B cell (primary cell): ENCODE measurements at regions not wholly inside any gene's neighbourhood (a gene's known extent, or its start where the extent isn't known, plus 50 kb on each side); places are given as distances from the start of the nearest gene placed in this dataset.

ENCODE experiments used
- ATAC-seq: fragments of 200-7000 bp; cut with Tn5 transposase; one replicate; pipeline ENCODE4 v1.10.0; 2021; ENCODE audit warnings: low read depth, mild to moderate bottlenecking, moderate number of reproducible peaks, moderate library complexity
- CTCF ChIA-PET: fragments of 350-600 bp; sonication (Branson Sonifier 250); formaldehyde crosslinking; loops from one replicate; lab custom pipeline; 2021; ENCODE audit warnings: antibody characterized with exemption, inconsistent platforms; lab: Charles Lee
- POLR2A ChIA-PET: fragments of 350-600 bp; sonication (Branson Sonifier 250); formaldehyde crosslinking; loops from one replicate; lab custom pipeline; 2021; ENCODE audit warnings: antibody characterized with exemption; lab: Charles Lee
- DNase-seq: peaks from one replicate; pipeline ENCODE4 v3.0.0; 2013
- H2AFZ ChIP-seq: 2 replicates; pipeline ENCODE4 v1.6.1; 2012; ENCODE audit warnings: mild to moderate bottlenecking, low read depth, low read length; ENCODE audit not compliant: insufficient read depth, poor library complexity, severe bottlenecking
- H3K27ac ChIP-seq, 2 donors: 1 replicate in 1 of 2; 2 replicates in 1 of 2; pipeline ENCODE4 v1.5.1; 2012 to 2013; ENCODE audit warnings: low read length in 2 of 2, mild to moderate bottlenecking in 2 of 2, moderate library complexity in 1 of 2
- H3K27me3 ChIP-seq, 4 experiments: fragments of 200-600 bp in 1 of 4; sonication (generic) in 1 of 4; replicated peaks in 1 of 4; 1 replicate in 2 of 4; 2 replicates in 2 of 4; pipeline versions ENCODE4 v1.6.1 to v1.7.0; 2013 to 2016; ENCODE audit warnings: low read length in 3 of 4, mild to moderate bottlenecking in 2 of 4, mixed read lengths in 1 of 4, moderate library complexity in 1 of 4; ENCODE audit not compliant: insufficient read depth in 4 of 4, control insufficient read depth in 3 of 4; ENCODE audit errors: control extremely low read depth in 1 of 4
- H3K36me3 ChIP-seq, 2 experiments: replicated peaks in 1 of 2; 1 replicate in 1 of 2; 2 replicates in 1 of 2; pipeline versions ENCODE4 v1.6.1 to v1.7.1; 2013; ENCODE audit warnings: low read length in 1 of 2; ENCODE audit not compliant: insufficient read depth in 2 of 2, control insufficient read depth in 1 of 2; ENCODE audit errors: control extremely low read depth in 1 of 2, extremely low read depth in 1 of 2
- H3K4me1 ChIP-seq, 2 donors: fragments of 200-600 bp in 1 of 2; sonication (generic) in 1 of 2; 1 replicate in 1 of 2; 2 replicates in 1 of 2; pipeline versions ENCODE4 v1.5.1 to v1.6.1; 2013 to 2017; ENCODE audit warnings: low read length in 2 of 2; ENCODE audit not compliant: control insufficient read depth in 2 of 2, insufficient read depth in 2 of 2
- H3K4me2 ChIP-seq: replicated peaks from 2 replicates; pipeline ENCODE3; 2012; ENCODE audit warnings: mild to moderate bottlenecking, low read depth, low read length; ENCODE audit not compliant: poor library complexity, severe bottlenecking
- H3K4me3 ChIP-seq, 5 experiments: fragments of 200-600 bp in 1 of 5; sonication (generic) in 1 of 5; 1 replicate in 3 of 5; 2 replicates in 2 of 5; pipeline versions ENCODE4 v1.5.1 to v1.7.0; 2011 to 2016; ENCODE audit warnings: low read length in 4 of 5, mild to moderate bottlenecking in 4 of 5, low read depth in 2 of 5, control low read depth in 1 of 5, moderate library complexity in 1 of 5; ENCODE audit not compliant: insufficient read depth in 1 of 5; ENCODE audit errors: control extremely low read depth in 1 of 5, extremely low read depth in 1 of 5
- H3K79me2 ChIP-seq: fragments of 200-600 bp; sonication (generic); one replicate; pipeline ENCODE4 v1.6.0; 2016; ENCODE audit warnings: low read length; ENCODE audit not compliant: control insufficient read depth, insufficient read depth
- H3K9ac ChIP-seq: fragments of 200-600 bp; sonication (generic); 2 replicates; pipeline ENCODE4 v1.6.1; 2017; ENCODE audit warnings: mild to moderate bottlenecking, low read length, moderate library complexity
- H3K9me3 ChIP-seq, 3 donors: one replicate each; pipeline versions ENCODE4 v1.6.1 to v1.7.1; 2013; ENCODE audit warnings: low read length in 2 of 3; ENCODE audit not compliant: control insufficient read depth in 2 of 3, insufficient read depth in 1 of 3; ENCODE audit errors: control extremely low read depth in 1 of 3
- H4K20me1 ChIP-seq: 2 replicates; pipeline ENCODE4 v1.6.0; 2012; ENCODE audit warnings: mild to moderate bottlenecking, low read length; ENCODE audit not compliant: insufficient read depth, control insufficient read depth, poor library complexity, severe bottlenecking
- H3K27ac Mint-ChIP-seq: one replicate; pipeline ENCODE4 v1.8.0; 2021; ENCODE audit warnings: mixed read lengths
- H3K27me3 Mint-ChIP-seq: one replicate; pipeline ENCODE4 v1.8.0; 2021; ENCODE audit warnings: mixed read lengths
- H3K4me1 Mint-ChIP-seq: one replicate; pipeline ENCODE4 v1.8.0; 2021; ENCODE audit warnings: mixed read lengths
- H3K4me3 Mint-ChIP-seq: one replicate; pipeline ENCODE4 v1.8.0; 2021; ENCODE audit warnings: mixed read lengths
- H3K9me3 Mint-ChIP-seq: one replicate; pipeline ENCODE4 v1.8.0; 2022; ENCODE audit warnings: mixed read lengths; ENCODE audit not compliant: insufficient read depth
- EZH2 ChIP-seq: IDR thresholded peaks from 2 replicates; pipeline ENCODE4 v1.6.1; 2012; ENCODE audit warnings: borderline replicate concordance, low read depth, mild to moderate bottlenecking, moderate library complexity, low read length; ENCODE audit not compliant: insufficient read depth, poor library complexity, severe bottlenecking
- WGBS: methylation state at CpG from one replicate; pipeline ENCODE4 v1.1.5; 2013; ENCODE audit warnings: missing lambda C conversion rate; ENCODE audit not compliant: insufficient coverage; 5-methylcytosine and 5-hydroxymethylcytosine counted together
- intact Hi-C: fragments of 100-400 bp; cut with micrococcal nuclease; formaldehyde crosslinking; loops from one replicate; pipeline ENCODE4 v1.10.0; 2022
- TF ChIP-seq, protein P1 (sequence below): fragments of 200-600 bp; IDR thresholded peaks from one replicate; pipeline ENCODE4 v1.8.0; 2022; ENCODE audit warnings: antibody characterized with exemption, mild to moderate bottlenecking

GRCh38 chr7:17444151-17444550, 145.7 kb downstream of the AHR start:
- intact Hi-C loops, result no loop called here
- H3K9me3 ChIP-seq, result peaks cover 0 to 12% (median 7%) of the 10 kb centered on the region in 3 donors
- POLR2A ChIA-PET, result no interaction called here
- Mint-ChIP-seq H3K4me3 (no peak overlapping the region), H3K27me3 (no peaks in the 10 kb centered on the region), H3K4me1 (no peaks in the 10 kb centered on the region), H3K27ac (no peak overlapping the region), H3K9me3 (peaks cover 9% of the 10 kb centered on the region)
- no peak overlapping the region for H3K4me2 ChIP-seq
- no peak for DNase-seq
- no peak overlapping the region for H3K9ac ChIP-seq
- H3K4me3 ChIP-seq, result no peak overlapping the region
- H3K36me3 ChIP-seq, result no peaks in the 10 kb centered on the region
- WGBS, result no CpG with 5 or more reads among the region's 2 CpGs
- no peaks in the 10 kb centered on the region for H3K4me1 ChIP-seq
- CTCF ChIA-PET, result no interaction called here
- H3K27me3 ChIP-seq, result no peaks in the 10 kb centered on the region
- no peaks in the 10 kb centered on the region for H4K20me1 ChIP-seq
- no peak overlapping the region for H3K27ac ChIP-seq
- H2AFZ ChIP-seq, result no peak overlapping the region
- no peak for ATAC-seq
- H3K79me2 ChIP-seq, result no peaks in the 10 kb centered on the region
- TF ChIP-seq EZH2, result no peak
- TF ChIP-seq, protein P1, sequence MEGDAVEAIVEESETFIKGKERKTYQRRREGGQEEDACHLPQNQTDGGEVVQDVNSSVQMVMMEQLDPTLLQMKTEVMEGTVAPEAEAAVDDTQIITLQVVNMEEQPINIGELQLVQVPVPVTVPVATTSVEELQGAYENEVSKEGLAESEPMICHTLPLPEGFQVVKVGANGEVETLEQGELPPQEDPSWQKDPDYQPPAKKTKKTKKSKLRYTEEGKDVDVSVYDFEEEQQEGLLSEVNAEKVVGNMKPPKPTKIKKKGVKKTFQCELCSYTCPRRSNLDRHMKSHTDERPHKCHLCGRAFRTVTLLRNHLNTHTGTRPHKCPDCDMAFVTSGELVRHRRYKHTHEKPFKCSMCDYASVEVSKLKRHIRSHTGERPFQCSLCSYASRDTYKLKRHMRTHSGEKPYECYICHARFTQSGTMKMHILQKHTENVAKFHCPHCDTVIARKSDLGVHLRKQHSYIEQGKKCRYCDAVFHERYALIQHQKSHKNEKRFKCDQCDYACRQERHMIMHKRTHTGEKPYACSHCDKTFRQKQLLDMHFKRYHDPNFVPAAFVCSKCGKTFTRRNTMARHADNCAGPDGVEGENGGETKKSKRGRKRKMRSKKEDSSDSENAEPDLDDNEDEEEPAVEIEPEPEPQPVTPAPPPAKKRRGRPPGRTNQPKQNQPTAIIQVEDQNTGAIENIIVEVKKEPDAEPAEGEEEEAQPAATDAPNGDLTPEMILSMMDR, result no peak

DNA sequence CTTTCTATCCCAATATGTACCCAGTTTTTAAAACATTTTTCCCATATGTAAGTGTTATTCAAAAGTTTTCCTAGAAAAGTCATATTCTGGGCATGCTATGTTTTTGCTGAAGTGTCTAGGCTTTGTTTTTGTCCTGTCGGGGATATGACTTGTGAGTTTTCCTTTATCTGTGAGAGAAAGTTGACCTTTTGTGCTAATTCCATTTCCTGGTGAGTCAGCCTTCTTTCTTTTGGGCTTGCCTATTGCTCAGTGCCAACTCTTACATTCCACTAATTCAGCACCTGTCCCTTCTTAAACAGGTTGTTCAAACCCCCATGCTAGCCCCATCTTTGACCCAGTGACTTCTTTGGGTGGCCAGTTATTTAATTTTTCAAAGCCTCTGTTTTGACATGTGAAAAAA, 146.2 kb downstream of the AHR start:
- Histone ChIP-seq H3K9ac (no peak overlapping the region), H4K20me1 (no peaks in the 10 kb centered on the region), H2AFZ (no peak overlapping the region), H3K36me3 (no peaks in the 10 kb centered on the region), H3K4me2 (no peak overlapping the region), H3K9me3 (peaks cover 0 to 12% (median 10%) of the 10 kb centered on the region in 3 donors), H3K4me3 (no peak overlapping the region), H3K27me3 (no peaks in the 10 kb centered on the region), H3K27ac (no peak overlapping the region), H3K79me2 (no peaks in the 10 kb centered on the region), H3K4me1 (no peaks in the 10 kb centered on the region)
- 78% methylated on average over 1 of the region's 1 CpG for WGBS
- DNase-seq, result no peak
- ChIA-PET CTCF (no interaction called here), POLR2A (no interaction called here)
- TF ChIP-seq EZH2, result no peak
- TF ChIP-seq, protein P1, result no peak
- Mint-ChIP-seq H3K4me3 (no peak overlapping the region), H3K27ac (no peak overlapping the region), H3K9me3 (peaks cover 9% of the 10 kb centered on the region), H3K4me1 (no peaks in the 10 kb centered on the region), H3K27me3 (no peaks in the 10 kb centered on the region)
- intact Hi-C loops, result no loop called here
- no peak for ATAC-seq
